Hepatocyte (in vitro differentiated cells): ENCODE measurements at regions not wholly inside any gene's neighbourhood (a gene's known extent, or its start where the extent isn't known, plus 50 kb on each side); places are given as distances from the start of the nearest gene placed in this dataset.

Source experiments
- DNase-seq: peaks from one replicate; pipeline ENCODE4 v3.0.0-alpha.2; 2016; ENCODE audit warnings: low spot score
- H2AFZ ChIP-seq: fragments of 200-600 bp; sonication (generic); 2 replicates; pipeline ENCODE4 v1.6.0; 2016; ENCODE audit warnings: antibody characterized with exemption, mild to moderate bottlenecking
- H3K27ac ChIP-seq: fragments of 200-600 bp; sonication (generic); 2 replicates; pipeline ENCODE4 v1.5.1; 2016; ENCODE audit warnings: mild to moderate bottlenecking
- H3K27me3 ChIP-seq: fragments of 200-600 bp; sonication (generic); 2 replicates; pipeline ENCODE4 v1.6.1; 2016
- H3K36me3 ChIP-seq: fragments of 200-600 bp; sonication (generic); replicated peaks from 2 replicates; pipeline ENCODE4 v1.5.1; 2016; ENCODE audit warnings: low read depth; ENCODE audit not compliant: insufficient read depth
- H3K4me1 ChIP-seq: fragments of 200-600 bp; sonication (generic); 2 replicates; pipeline ENCODE4 v1.5.1; 2016; ENCODE audit warnings: mild to moderate bottlenecking, moderate library complexity; ENCODE audit not compliant: insufficient read depth
- H3K4me2 ChIP-seq: fragments of 200-600 bp; sonication (generic); 2 replicates; pipeline ENCODE4 v1.6.0; 2016
- H3K4me3 ChIP-seq: fragments of 200-600 bp; sonication (generic); 2 replicates; pipeline ENCODE4 v1.5.1; 2016; ENCODE audit warnings: mild to moderate bottlenecking
- H3K79me2 ChIP-seq: fragments of 200-600 bp; sonication (generic); 2 replicates; pipeline ENCODE4 v1.6.0; 2017; ENCODE audit warnings: mild to moderate bottlenecking
- H3K9me2 ChIP-seq: fragments of 200-600 bp; sonication (generic); replicated peaks from 2 replicates; pipeline ENCODE4 v1.6.0; 2017; ENCODE audit warnings: mild to moderate bottlenecking; ENCODE audit not compliant: insufficient read depth
- H3K9me3 ChIP-seq: fragments of 200-600 bp; sonication (generic); 2 replicates; pipeline ENCODE4 v1.5.1; 2016; ENCODE audit warnings: low read depth, mild to moderate bottlenecking
- H4K20me1 ChIP-seq: fragments of 200-600 bp; sonication (generic); 2 replicates; pipeline ENCODE4 v1.6.0; 2016; ENCODE audit warnings: mild to moderate bottlenecking; ENCODE audit not compliant: insufficient read depth, poor library complexity, severe bottlenecking
- CTCF ChIP-seq: fragments of 200-600 bp; sonication (generic); IDR thresholded peaks from 2 replicates; pipeline ENCODE4 v1.5.1; 2016; ENCODE audit warnings: antibody characterized with exemption, mild to moderate bottlenecking; ENCODE audit not compliant: poor library complexity
- EZH2 ChIP-seq: fragments of 200-600 bp; sonication (generic); IDR thresholded peaks from 2 replicates; pipeline ENCODE4 v1.6.1; 2016; ENCODE audit warnings: antibody characterized with exemption, mild to moderate bottlenecking, borderline replicate concordance
- EZH2phosphoT487 ChIP-seq: fragments of 200-600 bp; sonication (generic); IDR thresholded peaks from one replicate; pipeline ENCODE4 v1.6.1; 2018; ENCODE audit warnings: antibody characterized with exemption, mild to moderate bottlenecking, low read depth, moderate library complexity; ENCODE audit not compliant: unreplicated experiment, severe bottlenecking
- WGBS: methylation state at CpG from one replicate; pipeline ENCODE4 v1.1.6; 2016; ENCODE audit warnings: low lambda C conversion rate; ENCODE audit errors: missing lambda C conversion rate; 5-methylcytosine and 5-hydroxymethylcytosine counted together

GRCh38 chr9:107172160-107172978 is 110.7 kb upstream of the RAD23B start:
- H3K27ac ChIP-seq: no peak overlapping the region
- H3K9me2 ChIP-seq: no peaks in the 10 kb centered on the region
- H2AFZ ChIP-seq: no peak overlapping the region
- H3K79me2 ChIP-seq: no peaks in the 10 kb centered on the region
- DNase-seq: peak; percentile 89
- no peaks in the 10 kb centered on the region for H3K9me3 ChIP-seq
- peaks cover 19% of the 10 kb centered on the region for H3K4me1 ChIP-seq
- TF ChIP-seq CTCF (peak; percentile 90), EZH2 (no peak)
- WGBS: 65% methylated on average over 4 of the region's 4 CpGs
- H3K4me2 ChIP-seq: no peak overlapping the region
- no peaks in the 10 kb centered on the region for H3K36me3 ChIP-seq
- H3K4me3 ChIP-seq: no peak overlapping the region
- H4K20me1 ChIP-seq: no peaks in the 10 kb centered on the region
- H3K27me3 ChIP-seq: no peaks in the 10 kb centered on the region

GRCh38 chr9:107172979-107173347 is 110.1 kb upstream of the RAD23B start:
- DNase-seq: no peak
- no peaks in the 10 kb centered on the region for H3K9me2 ChIP-seq
- no peak overlapping the region for H3K27ac ChIP-seq
- no peaks in the 10 kb centered on the region for H3K79me2 ChIP-seq
- H3K27me3 ChIP-seq: no peaks in the 10 kb centered on the region
- no peak overlapping the region for H3K4me3 ChIP-seq
- no peaks in the 10 kb centered on the region for H4K20me1 ChIP-seq
- peaks cover 22% of the 10 kb centered on the region for H3K4me1 ChIP-seq
- no peaks in the 10 kb centered on the region for H3K36me3 ChIP-seq
- TF ChIP-seq EZH2: no peak
- no peak for TF ChIP-seq CTCF
- no peak for TF ChIP-seq EZH2phosphoT487
- no peak overlapping the region for H2AFZ ChIP-seq
- WGBS: 81% methylated on average over 6 of the region's 6 CpGs
- no peaks in the 10 kb centered on the region for H3K9me3 ChIP-seq
- H3K4me2 ChIP-seq: no peak overlapping the region

- no peaks in the 10 kb centered on the region for H3K79me2 ChIP-seq
- DNase-seq: no peak
- H3K36me3 ChIP-seq: no peaks in the 10 kb centered on the region
- no peak for TF ChIP-seq EZH2
- no peak for TF ChIP-seq CTCF
- no peak for TF ChIP-seq EZH2phosphoT487
- peaks cover 22% of the 10 kb centered on the region for H3K4me1 ChIP-seq
- no peaks in the 10 kb centered on the region for H3K27me3 ChIP-seq
- H3K27ac ChIP-seq: no peak overlapping the region
- no peaks in the 10 kb centered on the region for H3K9me2 ChIP-seq
- H3K9me3 ChIP-seq: no peaks in the 10 kb centered on the region
- H3K4me2 ChIP-seq: no peak overlapping the region
- H4K20me1 ChIP-seq: no peaks in the 10 kb centered on the region
- 92% methylated on average over 7 of the region's 7 CpGs for WGBS
- H3K4me3 ChIP-seq: no peak overlapping the region
- no peak overlapping the region for H2AFZ ChIP-seq
Observed at GRCh38 chr9:107173422-107174180, 109.5 kb upstream of the RAD23B start.
